Activated T-cell treated with anti-CD3 and anti-CD28 coated beads, Interleukin-2, amount 50 U/mL, for 72 hours (primary cell): ENCODE measurements at regions not wholly inside any gene's neighbourhood (a gene's known extent, or its start where the extent isn't known, plus 50 kb on each side); places are given as distances from the start of the nearest gene placed in this dataset.

ENCODE experiments used
- ATAC-seq, 2 donors: fragments of 150-1000 bp; cut with Tn5 transposase; replicated peaks in 1 of 2; 2 replicates each; pipeline ENCODE4 v1.10.0; 2021; ENCODE audit warnings: moderate library complexity in 2 of 2, mild to moderate bottlenecking in 1 of 2
- DNase-seq, 2 donors: peaks; one replicate each; pipeline ENCODE4 v3.0.0; 2021 to 2022; ENCODE audit warnings: mixed read lengths in 1 of 2
- H3K27ac Mint-ChIP-seq: one replicate; pipeline ENCODE4 v1.8.0; 2022; ENCODE audit warnings: mild to moderate bottlenecking, moderate library complexity, mixed read lengths
- H3K27me3 Mint-ChIP-seq: one replicate; pipeline ENCODE4 v1.8.0; 2022; ENCODE audit warnings: low read depth, mixed read lengths
- H3K36me3 Mint-ChIP-seq, 2 donors: one replicate each; pipeline ENCODE4 v1.8.0; 2022; ENCODE audit warnings: mixed read lengths in 2 of 2, mild to moderate bottlenecking in 1 of 2; ENCODE audit not compliant: insufficient read depth in 2 of 2
- H3K4me1 Mint-ChIP-seq: one replicate; pipeline ENCODE4 v1.8.0; 2022; ENCODE audit warnings: low read depth, mixed read lengths
- H3K4me3 Mint-ChIP-seq, 2 donors: one replicate each; pipeline ENCODE4 v1.8.0; 2022; ENCODE audit warnings: mild to moderate bottlenecking in 2 of 2, mixed read lengths in 2 of 2, moderate library complexity in 2 of 2
- H3K9me3 Mint-ChIP-seq, 2 donors: one replicate each; pipeline ENCODE4 v1.8.0; 2022; ENCODE audit warnings: mixed read lengths in 2 of 2

DNA sequence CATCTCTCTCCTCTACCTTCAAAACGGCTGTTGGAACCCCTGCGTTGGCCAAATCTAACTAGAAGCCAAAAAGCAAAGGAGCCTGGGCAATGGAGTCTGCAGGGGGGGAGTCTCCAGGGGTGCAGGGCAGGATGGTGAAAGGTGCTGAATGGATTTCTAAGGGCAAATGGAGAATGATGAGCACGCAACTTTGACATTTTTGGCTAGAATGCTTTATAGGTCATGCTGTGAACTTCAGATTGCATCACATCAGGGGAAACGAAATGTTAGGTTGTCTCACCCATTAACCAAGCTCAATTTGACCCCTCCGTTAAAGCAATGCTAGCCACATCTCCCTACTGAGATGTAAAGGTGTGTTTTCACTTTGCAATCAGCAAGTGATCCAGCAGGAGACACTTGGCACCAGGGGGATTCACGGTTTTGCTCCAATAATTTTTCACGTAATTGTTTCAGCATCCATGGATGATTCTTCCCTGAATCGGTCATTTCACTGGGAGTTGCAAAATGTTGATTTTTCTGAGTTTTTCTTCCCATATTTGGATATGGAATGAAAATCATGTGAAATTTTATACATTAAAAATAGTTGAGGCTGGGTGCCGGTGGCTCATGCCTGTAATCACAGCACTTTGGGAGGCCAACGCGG is 78.0 kb upstream of the MDM1 start:
- no peaks in the 10 kb centered on the region for H3K27me3 Mint-ChIP-seq
- ATAC-seq, result no peak
- H3K4me1 Mint-ChIP-seq, result peaks cover 11% of the 10 kb centered on the region
- no peak overlapping the region for H3K4me3 Mint-ChIP-seq
- H3K9me3 Mint-ChIP-seq, result no peaks in the 10 kb centered on the region
- H3K27ac Mint-ChIP-seq, result no peak overlapping the region
- H3K36me3 Mint-ChIP-seq, result peaks cover 0 to 3% of the 10 kb centered on the region in 2 donors
- DNase-seq, result no peak

GRCh38 chr12:68411371-68411770 is 79.2 kb upstream of the MDM1 start:
- H3K27ac Mint-ChIP-seq, result no peak overlapping the region
- no peaks in the 10 kb centered on the region for H3K9me3 Mint-ChIP-seq
- H3K4me3 Mint-ChIP-seq, result no peak overlapping the region
- peaks cover 0 to 5% of the 10 kb centered on the region in 2 donors for H3K36me3 Mint-ChIP-seq
- no peaks in the 10 kb centered on the region for H3K27me3 Mint-ChIP-seq
- ATAC-seq (no peak), DNase-seq (no peak)
- H3K4me1 Mint-ChIP-seq, result peaks cover 9% of the 10 kb centered on the region

DNA sequence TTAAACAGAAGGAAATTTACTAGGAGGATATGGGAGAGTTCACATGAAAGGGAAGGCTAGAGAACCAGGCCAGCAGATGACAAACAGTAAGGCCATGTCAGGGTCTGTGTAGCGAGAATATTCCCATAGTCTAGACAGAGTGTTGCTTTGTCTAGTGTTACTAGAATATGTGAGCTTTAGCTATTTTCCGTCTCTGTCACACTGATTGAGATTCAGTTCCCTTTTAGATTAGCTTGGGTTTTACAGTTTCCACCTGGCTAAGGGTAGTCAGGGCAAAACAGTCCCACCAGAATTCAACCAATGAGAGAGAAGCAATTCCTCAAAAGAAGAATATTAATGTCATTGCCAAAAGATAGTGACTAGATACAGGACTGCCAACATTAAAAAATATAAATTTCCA is 82.8 kb upstream of the MDM1 start:
- Mint-ChIP-seq H3K9me3 (no peaks in the 10 kb centered on the region), H3K27ac (no peak overlapping the region), H3K4me1 (peaks cover 19% of the 10 kb centered on the region), H3K4me3 (no peak overlapping the region), H3K27me3 (no peaks in the 10 kb centered on the region), H3K36me3 (peaks cover 0 to 3% of the 10 kb centered on the region in 2 donors)
- no peak for ATAC-seq
- no peak for DNase-seq

DNA sequence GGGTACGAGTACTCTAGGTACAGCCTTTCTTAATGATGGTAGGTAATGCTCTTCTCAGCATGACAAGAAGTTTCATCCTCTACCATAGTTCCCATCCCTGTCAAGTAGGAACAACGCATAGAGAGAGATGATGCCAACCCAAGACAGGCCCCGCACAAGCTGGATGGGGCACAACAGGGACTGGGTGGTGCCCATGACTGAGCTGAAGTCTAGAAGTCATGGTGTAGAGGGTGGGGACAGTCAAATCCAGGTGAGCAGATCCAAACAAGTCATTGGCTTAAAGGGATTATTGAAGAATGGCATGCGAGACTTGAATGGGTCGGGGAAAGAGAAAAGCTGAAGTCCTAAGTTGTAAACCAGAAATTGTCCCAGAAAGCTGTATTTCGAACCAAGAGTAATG is 84.2 kb upstream of the MDM1 start:
- Mint-ChIP-seq H3K4me3 (no peak overlapping the region), H3K27me3 (no peaks in the 10 kb centered on the region), H3K27ac (no peak overlapping the region)

DNA sequence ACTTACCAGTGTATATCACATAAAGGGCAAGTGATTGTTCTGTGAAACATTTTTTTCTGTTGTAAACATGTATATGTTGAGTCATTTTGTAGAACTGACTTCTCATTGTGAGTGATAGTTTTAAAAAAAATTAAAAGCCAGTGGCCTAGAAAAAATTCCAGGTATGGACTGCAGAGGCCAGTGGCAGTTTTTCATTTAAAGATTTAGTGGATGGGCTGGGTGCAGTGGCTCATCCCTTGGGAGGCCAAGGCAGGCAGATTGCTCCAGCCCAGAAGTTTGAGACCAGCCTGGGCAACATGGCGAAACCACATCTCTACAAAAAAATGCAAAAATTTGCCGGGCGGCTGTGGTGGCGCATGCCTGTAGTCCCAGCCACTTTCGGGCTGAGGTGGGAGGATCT is 84.7 kb upstream of the MDM1 start:
- H3K36me3 Mint-ChIP-seq, result peaks cover 0 to 3% of the 10 kb centered on the region in 2 donors
- no peak for DNase-seq
- peaks cover 30% of the 10 kb centered on the region for H3K4me1 Mint-ChIP-seq
- peak overlapping the region in 1 of 2 donors; percentile 8 for H3K4me3 Mint-ChIP-seq
- no peak for ATAC-seq
- no peak overlapping the region for H3K27ac Mint-ChIP-seq
- H3K27me3 Mint-ChIP-seq, result no peaks in the 10 kb centered on the region
- H3K9me3 Mint-ChIP-seq, result no peaks in the 10 kb centered on the region

More for the DNA sequence above, 84.2 kb upstream of the MDM1 start:
- H3K4me1 Mint-ChIP-seq, result peaks cover 30% of the 10 kb centered on the region
- no peaks in the 10 kb centered on the region for H3K9me3 Mint-ChIP-seq
- peaks cover 0 to 3% of the 10 kb centered on the region in 2 donors for H3K36me3 Mint-ChIP-seq
- no peak for DNase-seq
- ATAC-seq, result no peak

GRCh38 chr12:68418137-68418460 is 85.9 kb upstream of the MDM1 start:
- H3K4me1 Mint-ChIP-seq, result peaks cover 32% of the 10 kb centered on the region
- H3K9me3 Mint-ChIP-seq, result no peaks in the 10 kb centered on the region
- no peak for ATAC-seq
- H3K4me3 Mint-ChIP-seq, result no peak overlapping the region
- DNase-seq, result no peak
- H3K27me3 Mint-ChIP-seq, result no peaks in the 10 kb centered on the region
- no peak overlapping the region for H3K27ac Mint-ChIP-seq
- peaks cover 0 to 3% of the 10 kb centered on the region in 2 donors for H3K36me3 Mint-ChIP-seq

GRCh38 chr12:68420225-68421010 is 88.3 kb upstream of the MDM1 start:
- no peaks in the 10 kb centered on the region for H3K27me3 Mint-ChIP-seq
- H3K36me3 Mint-ChIP-seq, result peaks cover 0 to 3% of the 10 kb centered on the region in 2 donors
- ATAC-seq (peak; percentile 43 to 66), DNase-seq (no peak)
- no peaks in the 10 kb centered on the region for H3K9me3 Mint-ChIP-seq
- peaks cover 34% of the 10 kb centered on the region for H3K4me1 Mint-ChIP-seq
- peak overlapping the region; percentile 8 to 32 for H3K4me3 Mint-ChIP-seq
- H3K27ac Mint-ChIP-seq, result peak overlapping the region; percentile 5

- Mint-ChIP-seq H3K4me1 (peaks cover 31% of the 10 kb centered on the region), H3K4me3 (no peak overlapping the region), H3K36me3 (no peaks in the 10 kb centered on the region), H3K9me3 (no peaks in the 10 kb centered on the region), H3K27ac (peak overlapping the region; percentile 39), H3K27me3 (no peaks in the 10 kb centered on the region)
- no peak for DNase-seq
- no peak for ATAC-seq
Observed at GRCh38 chr12:68422159-68422558, 90.0 kb upstream of the MDM1 start.

GRCh38 chr12:68422956-68423574 is 90.9 kb upstream of the MDM1 start:
- no peak overlapping the region for H3K4me3 Mint-ChIP-seq
- no peaks in the 10 kb centered on the region for H3K36me3 Mint-ChIP-seq
- H3K27ac Mint-ChIP-seq, result peak overlapping the region; percentile 27
- no peaks in the 10 kb centered on the region for H3K27me3 Mint-ChIP-seq
- peaks cover 22% of the 10 kb centered on the region for H3K4me1 Mint-ChIP-seq
- H3K9me3 Mint-ChIP-seq, result no peaks in the 10 kb centered on the region
- no peak for DNase-seq
- ATAC-seq, result no peak

- Mint-ChIP-seq H3K27me3 (no peaks in the 10 kb centered on the region), H3K4me1 (peaks cover 6% of the 10 kb centered on the region), H3K36me3 (no peaks in the 10 kb centered on the region), H3K4me3 (no peak overlapping the region), H3K27ac (no peak overlapping the region), H3K9me3 (no peaks in the 10 kb centered on the region)
- ATAC-seq (no peak), DNase-seq (no peak)
Observed at GRCh38 chr12:68425998-68426397, 93.8 kb upstream of the MDM1 start.

GRCh38 chr12:68428211-68428610 is 96.0 kb upstream of the MDM1 start:
- no peaks in the 10 kb centered on the region for H3K36me3 Mint-ChIP-seq
- H3K9me3 Mint-ChIP-seq, result no peaks in the 10 kb centered on the region
- H3K27ac Mint-ChIP-seq, result no peak overlapping the region
- no peak for ATAC-seq
- H3K27me3 Mint-ChIP-seq, result no peaks in the 10 kb centered on the region
- DNase-seq, result no peak
- no peak overlapping the region for H3K4me3 Mint-ChIP-seq
- H3K4me1 Mint-ChIP-seq, result peaks cover under 1% of the 10 kb centered on the region

- no peak overlapping the region for H3K4me3 Mint-ChIP-seq
- H3K4me1 Mint-ChIP-seq, result no peaks in the 10 kb centered on the region
- H3K9me3 Mint-ChIP-seq, result no peaks in the 10 kb centered on the region
- no peak for DNase-seq
- H3K27me3 Mint-ChIP-seq, result no peaks in the 10 kb centered on the region
- H3K27ac Mint-ChIP-seq, result no peak overlapping the region
- no peaks in the 10 kb centered on the region for H3K36me3 Mint-ChIP-seq
- ATAC-seq, result no peak
Observed at GRCh38 chr12:68428724-68429501, 96.8 kb upstream of the MDM1 start.

- no peak for DNase-seq
- ATAC-seq, result no peak
- H3K27me3 Mint-ChIP-seq, result no peaks in the 10 kb centered on the region
- H3K4me3 Mint-ChIP-seq, result no peak overlapping the region
- H3K4me1 Mint-ChIP-seq, result no peaks in the 10 kb centered on the region
- H3K36me3 Mint-ChIP-seq, result peaks cover 0 to 2% of the 10 kb centered on the region in 2 donors
- H3K9me3 Mint-ChIP-seq, result no peaks in the 10 kb centered on the region
- H3K27ac Mint-ChIP-seq, result no peak overlapping the region
Observed at GRCh38 chr12:68429696-68430095, 97.5 kb upstream of the MDM1 start.
